ENCODE measurements at regions not wholly inside any gene's neighbourhood (a gene's known extent, or its start where the extent isn't known, plus 50 kb on each side); places are given as distances from the start of the nearest gene placed in this dataset.
A peak's percentile ranks its signal among the peaks of the same experiment; 100 is the strongest.

GRCh38 chr9:129285979-129286772 lies 108.1 kb upstream of the IER5L start:
- WGBS, 2 donors, result 85 to 91% methylated on average over 22 to 23 of the region's 23 CpGs
- H3K36me3 ChIP-seq, result no peaks in the 10 kb centered on the region
- no peak overlapping the region for H3K27ac ChIP-seq
- no peak for TF ChIP-seq CTCF (IDR thresholded peaks at IDR 0.05)
- TF ChIP-seq POLR2A (IDR thresholded peaks at IDR 0.05), result no peak
- no peaks in the 10 kb centered on the region for H3K27me3 ChIP-seq
- no peaks in the 10 kb centered on the region for H3K9me3 ChIP-seq
- no peak overlapping the region for H3K4me3 ChIP-seq
- H3K4me1 ChIP-seq, result peaks cover 0 to 28% (median 0%) of the 10 kb centered on the region in 4 donors
- DNase-seq (ENCODE audit: low spot score in 2 of 2), result peak in 1 of 2 donors; percentile 3

- H3K27me3 ChIP-seq, result no peaks in the 10 kb centered on the region
- no peaks in the 10 kb centered on the region for H3K36me3 ChIP-seq
- no peaks in the 10 kb centered on the region for H3K9me3 ChIP-seq
- no peak overlapping the region for H3K27ac ChIP-seq
- no peak for TF ChIP-seq EP300 (IDR thresholded peaks at IDR 0.05)
- no peak for TF ChIP-seq CTCF (IDR thresholded peaks at IDR 0.05)
- TF ChIP-seq POLR2A (IDR thresholded peaks at IDR 0.05), result no peak
- DNase-seq (ENCODE audit: low spot score in 2 of 2), result no peak
- no peak overlapping the region for H3K4me3 ChIP-seq
- peaks cover 0 to 28% (median 0%) of the 10 kb centered on the region in 4 donors for H3K4me1 ChIP-seq
- WGBS, 2 donors, result 93 to 95% methylated on average over 7 of the region's 7 CpGs
Measured at GRCh38 chr9:129285382-129285781, 107.3 kb upstream of the IER5L start.

- Histone ChIP-seq H3K9me3 (no peaks in the 10 kb centered on the region), H3K27me3 (no peaks in the 10 kb centered on the region), H3K4me3 (no peak overlapping the region), H3K27ac (no peak overlapping the region), H3K36me3 (no peaks in the 10 kb centered on the region), H3K4me1 (peaks cover 0 to 28% (median 0%) of the 10 kb centered on the region in 4 donors)
- WGBS, 2 donors, result 93 to 98% methylated on average over 8 to 14 of the region's 14 CpGs
- peak in 1 of 2 donors; percentile 8 for DNase-seq (ENCODE audit: low spot score in 2 of 2)
- TF ChIP-seq EP300 (IDR thresholded peaks at IDR 0.05) (no peak), CTCF (IDR thresholded peaks at IDR 0.05) (no peak), POLR2A (IDR thresholded peaks at IDR 0.05) (no peak)
Measured at GRCh38 chr9:129284607-129285291, 106.7 kb upstream of the IER5L start.

GRCh38 chr9:129283705-129284606 lies 105.9 kb upstream of the IER5L start:
- Histone ChIP-seq H3K4me1 (peaks cover 0 to 28% (median 0%) of the 10 kb centered on the region in 4 donors), H3K27me3 (no peaks in the 10 kb centered on the region), H3K4me3 (peak overlapping the region in 1 of 4 donors; percentile 50), H3K27ac (peak overlapping the region in 1 of 4 donors; percentile 42), H3K9me3 (no peaks in the 10 kb centered on the region), H3K36me3 (no peaks in the 10 kb centered on the region)
- 87 to 88% methylated on average over 19 to 28 of the region's 28 CpGs for WGBS, 2 donors
- TF ChIP-seq EP300 (IDR thresholded peaks at IDR 0.05) (no peak), POLR2A (IDR thresholded peaks at IDR 0.05) (no peak), CTCF (IDR thresholded peaks at IDR 0.05) (no peak)
- DNase-seq (ENCODE audit: low spot score in 2 of 2), result peak in 1 of 2 donors; percentile 11
